ENCODE measurements at regions not wholly inside any gene's neighbourhood (a gene's known extent, or its start where the extent isn't known, plus 50 kb on each side); places are given as distances from the start of the nearest gene placed in this dataset.

DNA sequence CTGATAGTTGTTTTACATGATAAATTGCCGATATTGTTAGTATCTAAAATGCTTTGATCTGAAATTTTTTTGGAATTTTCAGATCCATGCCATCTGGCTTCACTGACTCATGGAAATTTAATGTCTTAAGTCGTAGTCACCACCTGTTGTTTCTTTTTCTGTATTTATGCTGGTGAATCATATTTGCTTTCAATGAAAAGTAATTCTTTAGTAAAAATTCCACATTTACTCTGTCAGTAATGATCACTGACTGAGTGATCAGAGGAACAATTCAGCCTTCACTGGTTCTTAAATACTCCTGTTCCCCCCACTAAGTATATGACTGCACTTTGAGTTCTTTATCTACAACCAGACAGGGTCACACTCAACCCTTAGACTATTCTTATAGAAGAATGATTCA, 185.6 kb upstream of the NRIP1 start:
- TF ChIP-seq POLR2A (IDR thresholded peaks at IDR 0.05), result no peak
- no peak for TF ChIP-seq POLR2AphosphoS5 (IDR thresholded peaks at IDR 0.05)
- TF ChIP-seq CTCF (IDR thresholded peaks at IDR 0.05), result no peak
